EL (cell line): ENCODE measurements at regions not wholly inside any gene's neighbourhood (a gene's known extent, or its start where the extent isn't known, plus 50 kb on each side); places are given as distances from the start of the nearest gene placed in this dataset.

Experiments
- DNase-seq: peaks from one replicate; pipeline ENCODE4 v3.0.0-alpha.2; 2016

DNA sequence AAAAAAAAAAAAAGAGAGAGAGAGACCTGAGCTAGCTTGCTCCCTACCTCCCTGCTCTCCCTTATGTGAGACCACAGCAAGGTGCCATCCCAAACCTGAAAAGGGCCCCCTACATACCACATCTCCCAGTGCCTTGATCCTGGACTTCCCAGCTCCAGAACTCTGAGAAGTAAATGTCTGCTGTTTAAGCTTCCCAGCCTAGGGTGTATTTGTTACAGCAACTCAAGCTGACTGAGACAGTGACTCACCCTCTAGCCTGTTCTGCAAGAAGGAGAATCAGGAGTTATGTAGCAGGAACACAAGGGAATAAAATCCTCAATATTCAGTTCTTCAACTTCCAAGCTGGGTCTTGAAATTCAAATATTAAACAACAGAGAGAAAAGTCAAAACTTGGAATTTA lies 52.1 kb upstream of the TMEM72 start:
- DNase-seq: no peak

DNA sequence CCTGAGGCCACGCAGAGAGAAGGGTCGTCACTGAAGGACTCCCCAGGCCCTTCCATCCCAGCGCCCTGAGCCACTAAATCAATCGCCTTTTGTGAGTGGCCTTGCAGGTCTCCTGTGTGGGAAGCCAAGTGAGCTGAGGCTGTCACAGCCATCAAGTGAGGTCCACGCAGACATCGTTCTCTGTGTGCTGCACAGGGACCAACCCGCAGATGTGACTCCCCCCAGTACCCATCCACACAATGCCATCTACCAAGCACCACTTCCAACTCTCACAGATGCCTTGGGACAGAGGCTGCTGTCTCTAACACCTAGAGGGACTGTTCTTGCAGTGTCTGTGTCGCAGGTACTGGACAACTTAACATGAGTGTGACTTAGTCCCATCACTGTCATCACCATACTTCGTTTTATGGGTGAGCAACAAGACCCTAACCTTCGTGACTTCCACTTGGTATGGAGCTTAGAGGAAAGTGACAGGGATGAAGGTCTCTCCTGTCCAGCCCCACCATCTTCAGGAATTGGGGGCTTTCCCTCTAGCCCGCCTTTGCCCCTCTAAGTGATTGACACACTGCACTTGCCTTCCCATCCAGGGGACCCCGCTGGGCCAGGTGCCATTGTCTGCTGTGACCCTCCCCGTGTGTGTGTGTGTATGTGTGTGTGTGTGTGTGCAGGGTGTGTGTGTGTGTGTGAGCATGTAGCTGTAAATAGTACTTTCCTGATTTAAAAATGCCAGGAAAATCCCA lies 51.4 kb upstream of the TMEM72 start:
- no peak for DNase-seq

DNA sequence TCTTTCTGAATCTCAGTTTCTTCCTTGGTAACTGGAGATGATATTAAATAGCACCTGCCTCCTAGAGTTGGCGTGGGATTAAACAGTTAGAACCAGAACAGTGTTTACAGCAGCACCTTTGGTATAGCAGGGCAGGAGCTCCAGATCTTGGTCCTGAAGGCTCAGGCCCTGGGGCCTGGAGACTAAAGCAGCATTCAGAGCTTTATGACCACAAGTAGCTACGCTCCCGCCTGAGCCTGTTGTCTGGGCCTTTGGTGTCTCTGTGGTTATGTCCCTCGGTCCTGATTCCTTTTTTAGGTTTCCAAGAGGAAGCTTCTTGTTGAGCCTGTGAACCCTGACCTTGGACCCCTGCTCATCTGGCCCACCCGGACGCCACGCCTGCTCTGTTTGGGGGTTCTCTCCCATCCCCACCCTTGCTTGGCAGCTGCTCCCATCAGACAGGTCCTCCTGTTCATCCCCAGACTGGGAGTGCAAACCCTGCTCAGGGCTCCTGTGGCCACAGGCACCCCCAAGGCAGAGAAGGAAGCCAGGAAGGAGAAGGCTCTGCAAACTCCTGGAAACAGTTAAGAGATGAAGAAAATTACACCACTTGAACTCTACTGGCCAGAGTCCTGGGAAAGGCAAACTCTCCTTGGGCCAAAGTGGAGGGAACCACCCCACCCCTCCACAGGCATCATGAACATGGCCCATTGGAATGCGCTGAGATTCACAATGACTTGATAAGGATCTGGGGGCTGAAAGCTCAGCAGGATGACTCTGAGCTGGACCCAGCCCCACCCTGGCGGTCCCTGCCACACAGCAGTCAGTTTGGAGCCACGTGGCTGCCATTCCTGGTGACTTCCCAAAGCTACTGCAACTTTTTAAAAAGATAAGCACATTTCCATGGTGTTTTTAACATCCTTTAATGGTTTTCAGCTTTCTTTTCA lies 50.1 kb upstream of the TMEM72 start:
- DNase-seq: peak; percentile 98
